ENCODE measurements at regions not wholly inside any gene's neighbourhood (a gene's known extent, or its start where the extent isn't known, plus 50 kb on each side); places are given as distances from the start of the nearest gene placed in this dataset.

GRCh38 chr6:95354551-95354950, 222.8 kb upstream of the MANEA start:
- no peaks in the 10 kb centered on the region for H3K9me3 ChIP-seq (ENCODE audit: low read length)
- no peak overlapping the region for H2AFZ ChIP-seq (ENCODE audit: low read length)
- H3K9me2 ChIP-seq (ENCODE audit: low read depth, low read length), result no peaks in the 10 kb centered on the region
- H3K36me3 ChIP-seq (ENCODE audit: insufficient read depth, low read length), result no peaks in the 10 kb centered on the region
- H3K79me2 ChIP-seq (ENCODE audit: insufficient read depth, low read length), result no peaks in the 10 kb centered on the region
- H3F3A ChIP-seq (ENCODE audit: insufficient read depth, low read length), result no peaks in the 10 kb centered on the region
- no peaks in the 10 kb centered on the region for H4K20me1 ChIP-seq (ENCODE audit: insufficient read depth, low read length)
- no peak overlapping the region for H3K9ac ChIP-seq (ENCODE audit: low read length)
- H3K27me3 ChIP-seq (ENCODE audit: insufficient read depth, low read length), result no peaks in the 10 kb centered on the region
- H3K27ac ChIP-seq (ENCODE audit: low read depth, low read length, poor library complexity, severe bottlenecking), result no peak overlapping the region
- H3K4me3 ChIP-seq (ENCODE audit: low read depth, low read length, poor library complexity, severe bottlenecking), result no peak overlapping the region
- TF ChIP-seq EZH2 (IDR thresholded peaks at IDR 0.05; ENCODE audit: borderline replicate concordance, low read length), result no peak
- TF ChIP-seq, protein P1, sequence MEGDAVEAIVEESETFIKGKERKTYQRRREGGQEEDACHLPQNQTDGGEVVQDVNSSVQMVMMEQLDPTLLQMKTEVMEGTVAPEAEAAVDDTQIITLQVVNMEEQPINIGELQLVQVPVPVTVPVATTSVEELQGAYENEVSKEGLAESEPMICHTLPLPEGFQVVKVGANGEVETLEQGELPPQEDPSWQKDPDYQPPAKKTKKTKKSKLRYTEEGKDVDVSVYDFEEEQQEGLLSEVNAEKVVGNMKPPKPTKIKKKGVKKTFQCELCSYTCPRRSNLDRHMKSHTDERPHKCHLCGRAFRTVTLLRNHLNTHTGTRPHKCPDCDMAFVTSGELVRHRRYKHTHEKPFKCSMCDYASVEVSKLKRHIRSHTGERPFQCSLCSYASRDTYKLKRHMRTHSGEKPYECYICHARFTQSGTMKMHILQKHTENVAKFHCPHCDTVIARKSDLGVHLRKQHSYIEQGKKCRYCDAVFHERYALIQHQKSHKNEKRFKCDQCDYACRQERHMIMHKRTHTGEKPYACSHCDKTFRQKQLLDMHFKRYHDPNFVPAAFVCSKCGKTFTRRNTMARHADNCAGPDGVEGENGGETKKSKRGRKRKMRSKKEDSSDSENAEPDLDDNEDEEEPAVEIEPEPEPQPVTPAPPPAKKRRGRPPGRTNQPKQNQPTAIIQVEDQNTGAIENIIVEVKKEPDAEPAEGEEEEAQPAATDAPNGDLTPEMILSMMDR (IDR thresholded peaks at IDR 0.05; ENCODE audit: low read length), result no peak
- no peak overlapping the region for H3K4me2 ChIP-seq (ENCODE audit: low read length)
- no peaks in the 10 kb centered on the region for H3K4me1 ChIP-seq (ENCODE audit: insufficient read depth, low read length, severe bottlenecking)

DNA sequence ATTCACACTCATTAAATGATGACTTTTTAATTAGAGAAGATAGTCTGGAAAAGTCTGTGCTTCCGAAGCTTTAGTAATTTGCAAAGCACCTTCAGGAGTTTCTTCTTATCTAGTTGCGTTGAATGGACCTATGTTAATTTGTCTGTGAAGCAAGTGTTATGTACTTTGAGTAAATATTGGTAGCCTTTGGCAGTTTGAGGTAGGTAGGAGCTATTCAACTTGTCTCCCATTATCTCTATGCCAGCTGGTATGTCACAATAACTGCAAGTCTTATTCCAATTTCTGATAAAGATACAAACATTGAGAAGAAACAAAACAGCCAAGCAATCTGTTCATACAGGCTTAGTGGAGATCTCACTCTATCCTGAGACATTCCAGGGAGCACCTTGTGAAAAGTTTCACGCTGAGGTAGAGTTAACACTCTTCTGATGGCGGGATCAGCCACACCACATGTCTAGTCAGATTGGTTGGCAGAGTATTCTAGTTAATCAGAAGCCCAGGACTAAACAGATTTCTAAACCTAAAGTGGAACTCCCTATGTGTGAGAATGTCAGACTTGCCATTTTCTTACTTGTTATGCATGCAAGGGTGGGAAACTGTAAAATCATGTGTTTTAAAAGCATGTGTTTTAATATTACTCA, 219.8 kb upstream of the MANEA start:
- H3K79me2 ChIP-seq (ENCODE audit: insufficient read depth, low read length), result no peaks in the 10 kb centered on the region
- no peaks in the 10 kb centered on the region for H3K36me3 ChIP-seq (ENCODE audit: insufficient read depth, low read length)
- no peak overlapping the region for H3K4me3 ChIP-seq (ENCODE audit: low read depth, low read length, poor library complexity, severe bottlenecking)
- H3K9me3 ChIP-seq (ENCODE audit: low read length), result no peaks in the 10 kb centered on the region
- H3K9ac ChIP-seq (ENCODE audit: low read length), result no peak overlapping the region
- TF ChIP-seq EZH2 (IDR thresholded peaks at IDR 0.05; ENCODE audit: borderline replicate concordance, low read length), result no peak
- TF ChIP-seq, protein P1 (IDR thresholded peaks at IDR 0.05; ENCODE audit: low read length), result no peak
- no peak overlapping the region for H3K27ac ChIP-seq (ENCODE audit: low read depth, low read length, poor library complexity, severe bottlenecking)
- H3K4me2 ChIP-seq (ENCODE audit: low read length), result no peak overlapping the region
- no peak overlapping the region for H2AFZ ChIP-seq (ENCODE audit: low read length)
- H3K4me1 ChIP-seq (ENCODE audit: insufficient read depth, low read length, severe bottlenecking), result no peaks in the 10 kb centered on the region
- H3K27me3 ChIP-seq (ENCODE audit: insufficient read depth, low read length), result no peaks in the 10 kb centered on the region
- no peaks in the 10 kb centered on the region for H3K9me2 ChIP-seq (ENCODE audit: low read depth, low read length)
- H4K20me1 ChIP-seq (ENCODE audit: insufficient read depth, low read length), result no peaks in the 10 kb centered on the region
- no peaks in the 10 kb centered on the region for H3F3A ChIP-seq (ENCODE audit: insufficient read depth, low read length)

GRCh38 chr6:95364016-95364604, 213.2 kb upstream of the MANEA start:
- no peaks in the 10 kb centered on the region for H3K27me3 ChIP-seq (ENCODE audit: insufficient read depth, low read length)

More at GRCh38 chr6:95364016-95364604, 213.2 kb upstream of the MANEA start:
- no peak overlapping the region for H3K4me3 ChIP-seq (ENCODE audit: low read depth, low read length, poor library complexity, severe bottlenecking)
- TF ChIP-seq, protein P1 (IDR thresholded peaks at IDR 0.05; ENCODE audit: low read length), result peak; percentile 56
- TF ChIP-seq EZH2 (IDR thresholded peaks at IDR 0.05; ENCODE audit: borderline replicate concordance, low read length), result no peak
- H3K4me2 ChIP-seq (ENCODE audit: low read length), result no peak overlapping the region
- H3K9ac ChIP-seq (ENCODE audit: low read length), result no peak overlapping the region
- H3K9me3 ChIP-seq (ENCODE audit: low read length), result no peaks in the 10 kb centered on the region
- no peaks in the 10 kb centered on the region for H3F3A ChIP-seq (ENCODE audit: insufficient read depth, low read length)
- H4K20me1 ChIP-seq (ENCODE audit: insufficient read depth, low read length), result no peaks in the 10 kb centered on the region
- H3K79me2 ChIP-seq (ENCODE audit: insufficient read depth, low read length), result no peaks in the 10 kb centered on the region
- no peaks in the 10 kb centered on the region for H3K36me3 ChIP-seq (ENCODE audit: insufficient read depth, low read length)
- H3K9me2 ChIP-seq (ENCODE audit: low read depth, low read length), result no peaks in the 10 kb centered on the region
- H2AFZ ChIP-seq (ENCODE audit: low read length), result no peak overlapping the region
- no peak overlapping the region for H3K27ac ChIP-seq (ENCODE audit: low read depth, low read length, poor library complexity, severe bottlenecking)
- no peaks in the 10 kb centered on the region for H3K4me1 ChIP-seq (ENCODE audit: insufficient read depth, low read length, severe bottlenecking)
